ENCODE measurements at regions not wholly inside any gene's neighbourhood (a gene's known extent, or its start where the extent isn't known, plus 50 kb on each side); places are given as distances from the start of the nearest gene placed in this dataset.
"Not testable (repeated sequence)": the region's sequence is repeated elsewhere in the genome, so short reads cannot be mapped to it uniquely, and the experiment has no call there.

GRCh38 chr22:35159343-35159742 lies 93.4 kb downstream of the ISX start:
- DNase-seq (no peak), ATAC-seq (no peak)
- Histone ChIP-seq H3K4me1 (ENCODE audit: low read depth) (no peaks in the 10 kb centered on the region), H3K4me3 (no peak overlapping the region), H3K9me3 (no peaks in the 10 kb centered on the region), H3K36me3 (ENCODE audit: low read depth) (no peaks in the 10 kb centered on the region)
- intact Hi-C loops (cut with DNase I, micrococcal nuclease), result loop anchor here in 1 of 2 donors (10.0 kb wide), 1 partner anchor 745 kb away; no protein-coding TSS in a partner anchor
- TF ChIP-seq CTCF (IDR thresholded peaks at IDR 0.05), result no peak

DNA sequence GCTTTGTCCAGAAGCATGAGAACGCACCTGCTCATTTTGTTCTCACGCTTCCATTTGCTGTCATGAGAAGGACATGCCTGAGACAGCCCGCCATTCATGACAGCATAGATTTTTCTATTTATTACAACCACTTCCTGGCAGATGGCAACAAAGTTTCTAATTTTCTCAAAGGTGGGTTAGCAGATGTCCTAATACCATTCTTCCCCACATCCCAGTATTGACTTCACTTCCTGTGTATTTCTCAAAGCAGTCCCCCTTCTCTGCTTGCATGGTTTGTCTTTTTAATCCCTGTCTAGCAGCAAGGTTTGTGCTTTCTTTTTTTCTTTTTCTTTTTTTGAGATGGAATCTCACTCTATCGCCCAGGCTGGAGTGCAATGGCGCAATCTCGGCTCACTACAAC lies 94.3 kb downstream of the ISX start:
- no peak for TF ChIP-seq CTCF (IDR thresholded peaks at IDR 0.05)
- intact Hi-C loops (cut with DNase I, micrococcal nuclease), result no loop called here

GRCh38 chr22:35165896-35166295 lies 91.4 kb upstream of the HMGXB4 start:
- H3K4me3 ChIP-seq; H3K36me3 ChIP-seq (ENCODE audit: low read depth); intact Hi-C loops (cut with DNase I, micrococcal nuclease); H3K9me3 ChIP-seq; ATAC-seq; H3K4me1 ChIP-seq (ENCODE audit: low read depth); DNase-seq: not testable (repeated sequence)

More for the DNA sequence above, 94.3 kb downstream of the ISX start:
- Histone ChIP-seq H3K36me3 (ENCODE audit: low read depth) (no peaks in the 10 kb centered on the region), H3K4me3 (no peak overlapping the region), H3K4me1 (ENCODE audit: low read depth) (no peaks in the 10 kb centered on the region), H3K9me3 (no peaks in the 10 kb centered on the region)
- DNase-seq (no peak), ATAC-seq (no peak)

GRCh38 chr22:35170716-35171697 lies 86.3 kb upstream of the HMGXB4 start:
- no peak for DNase-seq
- ATAC-seq, result no peak
- no peak for TF ChIP-seq CTCF (IDR thresholded peaks at IDR 0.05)
- Histone ChIP-seq H3K9me3 (no peaks in the 10 kb centered on the region), H3K4me1 (ENCODE audit: low read depth) (no peaks in the 10 kb centered on the region), H3K36me3 (ENCODE audit: low read depth) (no peaks in the 10 kb centered on the region), H3K4me3 (no peak overlapping the region)
- intact Hi-C loops (cut with DNase I, micrococcal nuclease), result no loop called here

- DNase-seq (no peak), ATAC-seq (no peak)
- no peak for TF ChIP-seq CTCF (IDR thresholded peaks at IDR 0.05)
- intact Hi-C loops (cut with DNase I, micrococcal nuclease), result no loop called here
- H3K36me3 ChIP-seq (ENCODE audit: low read depth), result no peaks in the 10 kb centered on the region
- no peaks in the 10 kb centered on the region for H3K4me1 ChIP-seq (ENCODE audit: low read depth)
- no peaks in the 10 kb centered on the region for H3K9me3 ChIP-seq
- no peak overlapping the region for H3K4me3 ChIP-seq
Observed at GRCh38 chr22:35172442-35172841, 84.9 kb upstream of the HMGXB4 start.

GRCh38 chr22:35173655-35174054 lies 83.6 kb upstream of the HMGXB4 start:
- no peak for ATAC-seq
- Histone ChIP-seq H3K36me3 (ENCODE audit: low read depth) (no peaks in the 10 kb centered on the region), H3K4me1 (ENCODE audit: low read depth) (no peaks in the 10 kb centered on the region), H3K4me3 (no peak overlapping the region), H3K9me3 (no peaks in the 10 kb centered on the region)
- intact Hi-C loops (cut with DNase I, micrococcal nuclease), result no loop called here
- TF ChIP-seq CTCF (IDR thresholded peaks at IDR 0.05), result no peak
- no peak for DNase-seq

Measured in mucosa of descending colon (tissue), 3 donors.